ENCODE measurements at regions not wholly inside any gene's neighbourhood (a gene's known extent, or its start where the extent isn't known, plus 50 kb on each side); places are given as distances from the start of the nearest gene placed in this dataset.

DNA sequence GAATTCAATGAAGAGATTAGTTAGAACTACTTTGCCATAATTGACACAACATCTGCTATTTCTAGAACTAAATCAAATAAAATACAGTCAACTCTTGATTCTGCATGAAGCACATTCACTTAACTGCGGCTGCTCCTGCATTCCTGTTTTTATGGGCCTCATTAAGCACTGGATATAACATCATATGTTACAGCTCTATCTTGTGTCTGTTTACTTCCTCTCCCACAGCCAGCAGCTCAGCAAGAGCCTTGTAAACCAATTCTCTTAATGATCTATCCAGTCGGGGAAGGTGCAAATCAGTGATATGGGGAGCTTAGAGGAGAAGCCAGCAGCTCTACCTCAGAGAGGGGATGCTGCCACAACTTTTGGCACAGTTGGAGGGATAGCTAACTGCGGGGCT lies 329.2 kb downstream of the ARRDC4 start:
- TF ChIP-seq ZFP30 (CRISPR knock-in tag; IDR thresholded peaks at IDR 0.05) (no peak), RARB (CRISPR knock-in tag; IDR thresholded peaks at IDR 0.05) (no peak), SNAI2 (CRISPR knock-in tag; IDR thresholded peaks at IDR 0.05) (no peak), ARNTL (CRISPR knock-in tag; IDR thresholded peaks at IDR 0.05; ENCODE audit: borderline replicate concordance, low read depth) (no peak), ZNF8 (CRISPR knock-in tag; IDR thresholded peaks at IDR 0.05) (no peak), ESRRG (CRISPR knock-in tag; IDR thresholded peaks at IDR 0.05) (no peak), CSDC2 (CRISPR knock-in tag; IDR thresholded peaks at IDR 0.05) (no peak), ZFP3 (CRISPR knock-in tag; IDR thresholded peaks at IDR 0.05) (no peak), ISL1 (CRISPR knock-in tag; IDR thresholded peaks at IDR 0.05) (no peak), BACH2 (CRISPR knock-in tag; IDR thresholded peaks at IDR 0.05; ENCODE audit: borderline replicate concordance) (no peak)
- TF ChIP-seq, protein P1, sequence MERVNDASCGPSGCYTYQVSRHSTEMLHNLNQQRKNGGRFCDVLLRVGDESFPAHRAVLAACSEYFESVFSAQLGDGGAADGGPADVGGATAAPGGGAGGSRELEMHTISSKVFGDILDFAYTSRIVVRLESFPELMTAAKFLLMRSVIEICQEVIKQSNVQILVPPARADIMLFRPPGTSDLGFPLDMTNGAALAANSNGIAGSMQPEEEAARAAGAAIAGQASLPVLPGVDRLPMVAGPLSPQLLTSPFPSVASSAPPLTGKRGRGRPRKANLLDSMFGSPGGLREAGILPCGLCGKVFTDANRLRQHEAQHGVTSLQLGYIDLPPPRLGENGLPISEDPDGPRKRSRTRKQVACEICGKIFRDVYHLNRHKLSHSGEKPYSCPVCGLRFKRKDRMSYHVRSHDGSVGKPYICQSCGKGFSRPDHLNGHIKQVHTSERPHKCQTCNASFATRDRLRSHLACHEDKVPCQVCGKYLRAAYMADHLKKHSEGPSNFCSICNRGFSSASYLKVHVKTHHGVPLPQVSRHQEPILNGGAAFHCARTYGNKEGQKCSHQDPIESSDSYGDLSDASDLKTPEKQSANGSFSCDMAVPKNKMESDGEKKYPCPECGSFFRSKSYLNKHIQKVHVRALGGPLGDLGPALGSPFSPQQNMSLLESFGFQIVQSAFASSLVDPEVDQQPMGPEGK (CRISPR knock-in tag; IDR thresholded peaks at IDR 0.05; ENCODE audit: borderline replicate concordance) = no peak
